K562 (cell line): ENCODE measurements at regions not wholly inside any gene's neighbourhood (a gene's known extent, or its start where the extent isn't known, plus 50 kb on each side); places are given as distances from the start of the nearest gene placed in this dataset.
A peak's percentile ranks its signal among the peaks of the same experiment; 100 is the strongest.

Source experiments
- ARID3B ChIP-seq: fragments of 250-450 bp; sonication (Bioruptor Pico); IDR thresholded peaks from 2 replicates; pipeline ENCODE4 v1.4.0; 2020; ENCODE audit warnings: borderline replicate concordance
- BRD4 ChIP-seq: fragments of 200-600 bp; sonication (generic); IDR thresholded peaks from 2 replicates; pipeline ENCODE4 v1.6.1; 2017; ENCODE audit warnings: inconsistent platforms
- CBFA2T2 ChIP-seq: fragments of 450-650 bp; conservative IDR thresholded peaks from 2 replicates; pipeline ENCODE4 v1.6.1; 2017; ENCODE audit warnings: mild to moderate bottlenecking
- GTF2A2 ChIP-seq: IDR thresholded peaks from 2 replicates; pipeline ENCODE4 v1.6.1; 2016; ENCODE audit warnings: mild to moderate bottlenecking, missing genetic modification characterization, missing compliant biosample characterization
- HBP1 ChIP-seq: fragments of 450-650 bp; formaldehyde crosslinking; IDR thresholded peaks from 2 replicates; pipeline ENCODE4 v1.4.0; 2022; ENCODE audit warnings: missing genetic modification characterization
- HMBOX1 ChIP-seq: sonication (generic); IDR thresholded peaks from 2 replicates; pipeline ENCODE4 v1.6.1; 2016
- HMG20A ChIP-seq: fragments of 450-650 bp; formaldehyde crosslinking; conservative IDR thresholded peaks from 2 replicates; pipeline ENCODE4 v1.4.0; 2020; ENCODE audit warnings: mild to moderate bottlenecking, mixed read lengths
- MBD1 ChIP-seq: fragments of 250-450 bp; sonication (Bioruptor Pico); IDR thresholded peaks from 2 replicates; pipeline ENCODE4 v1.8.0; 2022; ENCODE audit warnings: inconsistent platforms
- MTF1 ChIP-seq: fragments of 250-450 bp; sonication (Bioruptor Pico); IDR thresholded peaks from 2 replicates; pipeline ENCODE4 v1.9.0; 2021; ENCODE audit warnings: moderate library complexity, mild to moderate bottlenecking, inconsistent platforms, borderline replicate concordance
- MXI1 ChIP-seq: IDR thresholded peaks from 2 replicates; pipeline ENCODE4 v1.6.1; 2011; ENCODE audit warnings: low read depth, mild to moderate bottlenecking, improper control_type of control experiment, low read length
- NFATC3 ChIP-seq: fragments of 450-650 bp; IDR thresholded peaks from 2 replicates; pipeline ENCODE4 v1.6.1; 2017; ENCODE audit warnings: mild to moderate bottlenecking
- NFYB ChIP-seq: IDR thresholded peaks from 2 replicates; pipeline ENCODE4 v1.6.1; 2011; ENCODE audit warnings: mild to moderate bottlenecking, moderate library complexity; ENCODE audit not compliant: insufficient read length; ENCODE audit errors: extremely low read depth
- PBX2 ChIP-seq, 2 experiments: IDR thresholded peaks in 1 of 2; conservative IDR thresholded peaks in 1 of 2; 2 replicates each; pipeline ENCODE4 v1.6.1; 2016; ENCODE audit warnings: low read depth in 2 of 2, mild to moderate bottlenecking in 1 of 2, missing compliant biosample characterization in 1 of 2, missing genetic modification characterization in 1 of 2, moderate library complexity in 1 of 2
- POLR3G ChIP-seq: IDR thresholded peaks from 2 replicates; pipeline ENCODE4 v1.6.1; 2011; ENCODE audit not compliant: insufficient read length, insufficient replicate concordance; ENCODE audit errors: extremely low read depth
- RFX7 ChIP-seq: fragments of 250-450 bp; sonication (Bioruptor Pico); IDR thresholded peaks from 2 replicates; pipeline ENCODE4 v1.5.1; 2021; ENCODE audit warnings: mild to moderate bottlenecking
- SIRT6 ChIP-seq: IDR thresholded peaks from one replicate; pipeline ENCODE4 v1.6.1; 2012; ENCODE audit warnings: low read depth, mild to moderate bottlenecking, control low read depth, inconsistent platforms, low read length, moderate library complexity
- TFAM ChIP-seq: fragments of 250-450 bp; sonication (Bioruptor Pico); conservative IDR thresholded peaks from 2 replicates; pipeline ENCODE4 v1.5.0; 2021; ENCODE audit warnings: mild to moderate bottlenecking, moderate library complexity
- TFAP4 ChIP-seq: sonication (generic); formaldehyde crosslinking; IDR thresholded peaks from 2 replicates; pipeline ENCODE4 v1.8.0; 2022; ENCODE audit warnings: missing genetic modification reagents, mild to moderate bottlenecking, moderate library complexity, borderline replicate concordance
- ZNF316 ChIP-seq: fragments of 450-650 bp; IDR thresholded peaks from 2 replicates; pipeline ENCODE4 v1.6.1; 2016
- ZNF561 ChIP-seq: fragments of 450-650 bp; formaldehyde crosslinking; conservative IDR thresholded peaks from 2 replicates; pipeline ENCODE4 v1.4.0; 2020; ENCODE audit warnings: mild to moderate bottlenecking, moderate library complexity

GRCh38 chr4:10326075-10326474, 131.2 kb downstream of the ZNF518B start (continued):
- TF ChIP-seq MBD1 (CRISPR knock-in tag) = no peak
- TF ChIP-seq HMBOX1 = peak; percentile 98
- TF ChIP-seq ZNF316 = no peak
- TF ChIP-seq ARID3B = no peak
- TF ChIP-seq TFAM (CRISPR knock-in tag) = no peak
- TF ChIP-seq PBX2 (CRISPR knock-in tag; IDR thresholded peaks at IDR 0.05; ENCODE audit: low read depth) = no peak
- TF ChIP-seq PBX2 (tag; conservative IDR thresholded peaks at IDR 0.05; ENCODE audit: low read depth) = 0 out of 2 replicates have a peak, but pooled peaks have one; percentile 42
- TF ChIP-seq NFYB = no peak
- no peak for TF ChIP-seq ZNF561 (CRISPR knock-in tag)
- no peak for TF ChIP-seq RFX7 (CRISPR knock-in tag)
- TF ChIP-seq SIRT6 = no peak
- TF ChIP-seq NFATC3 = peak; percentile 48; the same call in 1 of the 2 replicates
- no peak for TF ChIP-seq MTF1 (CRISPR knock-in tag)
- peak; percentile 27; the same call in 1 of the 2 replicates for TF ChIP-seq HBP1 (CRISPR knock-in tag)
- TF ChIP-seq MXI1 = no peak
- TF ChIP-seq BRD4 = no peak
- TF ChIP-seq HMG20A (CRISPR knock-in tag) = no peak
- no peak for TF ChIP-seq TFAP4 (CRISPR knock-in tag)
- peak; percentile 96 for TF ChIP-seq CBFA2T2
- TF ChIP-seq GTF2A2 (tag) = no peak
- no peak for TF ChIP-seq POLR3G
